HG03378 (cell line): ENCODE measurements at regions not wholly inside any gene's neighbourhood (a gene's known extent, or its start where the extent isn't known, plus 50 kb on each side); places are given as distances from the start of the nearest gene placed in this dataset.
"Not testable (repeated sequence)": the region's sequence is repeated elsewhere in the genome, so short reads cannot be mapped to it uniquely, and the experiment has no call there.

Source experiments
- ATAC-seq: cut with Tn5 transposase; IDR thresholded peaks from one replicate; pipeline ENCODE4 v1.9.1; 2021; ENCODE audit warnings: mild to moderate bottlenecking, moderate library complexity; ENCODE audit not compliant: unreplicated experiment

GRCh38 chr10:11691319-11691755 is 50.8 kb upstream of the ECHDC3 start:
- ATAC-seq = no peak

- ATAC-seq = no peak
Observed at GRCh38 chr10:11689945-11690736, 52.0 kb upstream of the ECHDC3 start.

GRCh38 chr10:11688448-11688795 is 53.8 kb upstream of the ECHDC3 start:
- not testable (repeated sequence) for ATAC-seq

- ATAC-seq = no peak
Observed at GRCh38 chr10:11687779-11688447, 54.3 kb upstream of the ECHDC3 start.

GRCh38 chr10:11687357-11687771 is 54.8 kb upstream of the ECHDC3 start:
- ATAC-seq = no peak

GRCh38 chr10:11685787-11686218 is 56.4 kb upstream of the ECHDC3 start:
- no peak for ATAC-seq

- ATAC-seq = peak; percentile 83
Observed at GRCh38 chr10:11684717-11685645, 57.2 kb upstream of the ECHDC3 start.

GRCh38 chr10:11684341-11684716 is 57.9 kb upstream of the ECHDC3 start:
- ATAC-seq = not testable (repeated sequence)

- no peak for ATAC-seq
Observed at GRCh38 chr10:11683529-11684320, 58.5 kb upstream of the ECHDC3 start.

GRCh38 chr10:11682851-11683250 is 59.3 kb upstream of the ECHDC3 start:
- no peak for ATAC-seq

GRCh38 chr10:11682267-11682683 is 59.9 kb upstream of the ECHDC3 start:
- ATAC-seq = no peak

- ATAC-seq = no peak
Observed at GRCh38 chr10:11680496-11680895, 61.7 kb upstream of the ECHDC3 start.

GRCh38 chr10:11679946-11680345 is 62.2 kb upstream of the ECHDC3 start:
- no peak for ATAC-seq

GRCh38 chr10:11678074-11678793 is 63.9 kb upstream of the ECHDC3 start:
- ATAC-seq = peak; percentile 90

- peak; percentile 21 for ATAC-seq
Observed at GRCh38 chr10:11677480-11677879, 64.7 kb upstream of the ECHDC3 start.

GRCh38 chr10:11673346-11674280 is 62.2 kb upstream of the USP6NL start:
- no peak for ATAC-seq

GRCh38 chr10:11672836-11673235 is 61.4 kb upstream of the USP6NL start:
- ATAC-seq = no peak

GRCh38 chr10:11670381-11670780 is 58.9 kb upstream of the USP6NL start:
- no peak for ATAC-seq
